ENCODE measurements at regions not wholly inside any gene's neighbourhood (a gene's known extent, or its start where the extent isn't known, plus 50 kb on each side); places are given as distances from the start of the nearest gene placed in this dataset.

GRCh38 chr9:20095430-20096092 lies 306.7 kb upstream of the SLC24A2 start:
- H3K27ac ChIP-seq (ENCODE audit: extremely low read depth, low read depth, low read length), result no peak overlapping the region
- CTCF ChIA-PET, result no interaction called here
- no peaks in the 10 kb centered on the region for H3K4me1 ChIP-seq (ENCODE audit: control insufficient read depth, insufficient read depth, low read length)
- H3K4me3 ChIP-seq (ENCODE audit: low read depth, low read length), result no peak overlapping the region
- H3K36me3 ChIP-seq (ENCODE audit: control insufficient read depth in 2 of 2, insufficient read depth in 1 of 2, low read length in 2 of 2), result no peaks in the 10 kb centered on the region
- TF ChIP-seq ZIC2 (tag by site-specific recombination; IDR thresholded peaks at IDR 0.05) (no peak), ZNF121 (tag by site-specific recombination; IDR thresholded peaks at IDR 0.05) (no peak), ZNF341 (tag by site-specific recombination; IDR thresholded peaks at IDR 0.05; ENCODE audit: low read depth) (no peak), ZNF626 (tag by site-specific recombination; IDR thresholded peaks at IDR 0.05) (no peak), ZNF600 (tag by site-specific recombination; IDR thresholded peaks at IDR 0.05) (no peak), MZF1 (tag by site-specific recombination; IDR thresholded peaks at IDR 0.05; ENCODE audit: borderline replicate concordance) (no peak), ZNF248 (tag by site-specific recombination; IDR thresholded peaks at IDR 0.05) (no peak), ZBTB10 (tag by site-specific recombination; IDR thresholded peaks at IDR 0.05) (no peak), ZBTB49 (tag by site-specific recombination; IDR thresholded peaks at IDR 0.05; ENCODE audit: low read depth) (no peak), PRDM10 (tag by site-specific recombination; IDR thresholded peaks at IDR 0.05) (no peak), ZNF529 (tag by site-specific recombination; IDR thresholded peaks at IDR 0.05; ENCODE audit: insufficient replicate concordance) (no peak), ZNF175 (tag by site-specific recombination; IDR thresholded peaks at IDR 0.05) (no peak)
- no peaks in the 10 kb centered on the region for H3K9me3 ChIP-seq (ENCODE audit: control insufficient read depth, insufficient read depth, low read depth, low read length)
- POLR2A ChIA-PET, result no interaction called here

- no peak overlapping the region for H3K27ac ChIP-seq (ENCODE audit: extremely low read depth, low read depth, low read length)
- ChIA-PET CTCF (no interaction called here), POLR2A (no interaction called here)
- no peaks in the 10 kb centered on the region for H3K9me3 ChIP-seq (ENCODE audit: control insufficient read depth, insufficient read depth, low read depth, low read length)
- TF ChIP-seq EGR2 (tag by site-specific recombination; IDR thresholded peaks at IDR 0.05; ENCODE audit: low read depth), result no peak
- no peak for TF ChIP-seq ZNF214 (tag by site-specific recombination; IDR thresholded peaks at IDR 0.05; ENCODE audit: borderline replicate concordance)
- TF ChIP-seq PATZ1 (tag by site-specific recombination; IDR thresholded peaks at IDR 0.05), result no peak
- no peak for TF ChIP-seq ZNF114 (tag by site-specific recombination; IDR thresholded peaks at IDR 0.05)
- no peak overlapping the region for H3K4me3 ChIP-seq (ENCODE audit: low read depth, low read length)
- H3K4me1 ChIP-seq (ENCODE audit: control insufficient read depth, insufficient read depth, low read length), result no peaks in the 10 kb centered on the region
- H3K36me3 ChIP-seq (ENCODE audit: control insufficient read depth in 2 of 2, insufficient read depth in 1 of 2, low read length in 2 of 2), result no peaks in the 10 kb centered on the region
Observed at GRCh38 chr9:20092561-20092960, 303.7 kb upstream of the SLC24A2 start.

Measured in HEK293 (cell line).